ENCODE measurements at regions not wholly inside any gene's neighbourhood (a gene's known extent, or its start where the extent isn't known, plus 50 kb on each side); places are given as distances from the start of the nearest gene placed in this dataset.

GRCh38 chr1:37420456-37420855 lies 53.9 kb upstream of the ZC3H12A start:
- DNase-seq, result no peak
- Histone ChIP-seq H3K4me1 (no peaks in the 10 kb centered on the region), H3K36me3 (no peaks in the 10 kb centered on the region), H3K27ac (no peak overlapping the region), H3K4me3 (no peak overlapping the region), H3K27me3 (peaks cover 2% of the 10 kb centered on the region; the same call in 1 of the 2 replicates), H3K9me3 (replicated peaks) (no peaks in the 10 kb centered on the region)

DNA sequence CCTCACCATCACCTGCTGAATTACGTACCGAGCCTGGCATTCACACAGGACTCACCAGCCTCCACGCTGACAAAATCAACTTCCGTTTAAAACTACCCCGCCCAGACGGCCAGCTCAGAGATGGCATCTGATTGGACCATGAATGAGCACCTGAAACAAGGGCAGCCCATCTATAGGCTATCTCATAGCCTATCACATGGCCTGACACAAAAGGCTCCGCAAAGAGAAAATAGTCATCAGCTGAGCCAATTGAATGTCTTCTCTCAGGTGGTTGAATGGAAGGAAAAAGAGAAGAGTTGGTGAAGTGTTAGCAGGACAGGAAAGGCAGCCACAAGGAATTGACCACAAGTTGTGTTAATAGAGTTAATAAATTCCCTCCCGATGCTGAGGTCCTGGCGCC lies 50.6 kb upstream of the ZC3H12A start:
- Histone ChIP-seq H3K4me1 (no peaks in the 10 kb centered on the region), H3K9me3 (replicated peaks) (no peaks in the 10 kb centered on the region), H3K4me3 (no peak overlapping the region), H3K27ac (no peak overlapping the region), H3K27me3 (peaks cover 2% of the 10 kb centered on the region), H3K36me3 (no peaks in the 10 kb centered on the region)
- DNase-seq, result peak in 1 of 2 experiments; percentile 29

- Histone ChIP-seq H3K27ac (no peak overlapping the region), H3K4me1 (no peaks in the 10 kb centered on the region)
- DNase-seq, result no peak
Measured at GRCh38 chr1:37424523-37424922, 49.9 kb upstream of the ZC3H12A start.

More at GRCh38 chr1:37424523-37424922, 49.9 kb upstream of the ZC3H12A start:
- Histone ChIP-seq H3K27me3 (no peaks in the 10 kb centered on the region; the same call in none of the 2 replicates), H3K4me3 (no peak overlapping the region), H3K9me3 (replicated peaks) (no peaks in the 10 kb centered on the region), H3K36me3 (no peaks in the 10 kb centered on the region)

All from SJCRH30 (cell line).